ENCODE measurements at regions not wholly inside any gene's neighbourhood (a gene's known extent, or its start where the extent isn't known, plus 50 kb on each side); places are given as distances from the start of the nearest gene placed in this dataset.

DNA sequence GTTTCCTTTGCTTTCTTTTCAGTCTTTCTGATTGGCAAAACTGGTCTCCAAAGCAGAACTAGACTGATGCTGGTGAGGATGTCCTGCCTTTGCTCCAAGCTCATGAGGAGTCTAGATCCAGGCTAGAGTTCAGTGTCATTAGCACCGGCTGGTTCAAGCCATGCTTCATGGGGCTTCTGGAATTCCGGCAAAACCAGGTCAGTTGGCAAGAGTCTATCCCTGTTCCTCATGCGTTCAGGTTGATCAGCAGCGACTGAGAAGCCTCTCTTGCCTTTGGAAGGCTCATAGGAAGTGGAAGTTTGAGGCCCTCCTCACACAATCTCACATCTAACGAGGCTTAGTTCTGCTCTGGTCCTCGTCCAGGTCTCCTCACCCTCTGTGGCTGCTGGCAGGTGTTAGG, 194.3 kb downstream of the HS3ST3A1 start:
- no peak for DNase-seq (ENCODE audit: low read depth)
- TF ChIP-seq CTCF (IDR thresholded peaks at IDR 0.05; ENCODE audit: insufficient read depth, low read depth, low read length, missing control alignments): no peak
- H3K4me3 ChIP-seq (ENCODE audit: low read length): no peak overlapping the region

DNA sequence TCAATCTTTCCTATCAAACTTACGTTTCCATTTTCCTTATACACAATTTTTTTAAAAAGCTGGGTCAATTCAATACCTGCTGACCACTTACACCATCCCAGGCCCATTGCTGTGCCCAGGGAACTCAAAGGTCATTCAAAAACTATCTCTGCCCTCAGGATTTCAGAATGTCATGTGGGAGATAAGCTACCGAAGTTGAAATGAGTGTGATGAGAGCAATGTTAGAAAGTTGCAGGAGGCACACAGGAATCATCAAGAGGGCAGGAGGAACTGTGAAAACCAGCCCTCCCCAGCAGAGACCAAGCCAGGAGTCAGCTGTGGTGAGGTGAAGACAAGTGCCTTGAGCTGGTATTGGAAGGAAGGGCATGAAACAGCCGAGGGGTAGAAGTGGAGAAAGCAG, 195.9 kb downstream of the HS3ST3A1 start:
- no peak for DNase-seq (ENCODE audit: low read depth)
- TF ChIP-seq CTCF (IDR thresholded peaks at IDR 0.05; ENCODE audit: insufficient read depth, low read depth, low read length, missing control alignments): no peak

GRCh38 chr17:13405080-13405479, 196.6 kb downstream of the HS3ST3A1 start:
- no peak for TF ChIP-seq CTCF (IDR thresholded peaks at IDR 0.05; ENCODE audit: insufficient read depth, low read depth, low read length, missing control alignments)
- no peak overlapping the region for H3K4me3 ChIP-seq (ENCODE audit: low read length)
- no peak for DNase-seq (ENCODE audit: low read depth)

More for the DNA sequence above, 195.9 kb downstream of the HS3ST3A1 start:
- H3K4me3 ChIP-seq (ENCODE audit: low read length): no peak overlapping the region

DNA sequence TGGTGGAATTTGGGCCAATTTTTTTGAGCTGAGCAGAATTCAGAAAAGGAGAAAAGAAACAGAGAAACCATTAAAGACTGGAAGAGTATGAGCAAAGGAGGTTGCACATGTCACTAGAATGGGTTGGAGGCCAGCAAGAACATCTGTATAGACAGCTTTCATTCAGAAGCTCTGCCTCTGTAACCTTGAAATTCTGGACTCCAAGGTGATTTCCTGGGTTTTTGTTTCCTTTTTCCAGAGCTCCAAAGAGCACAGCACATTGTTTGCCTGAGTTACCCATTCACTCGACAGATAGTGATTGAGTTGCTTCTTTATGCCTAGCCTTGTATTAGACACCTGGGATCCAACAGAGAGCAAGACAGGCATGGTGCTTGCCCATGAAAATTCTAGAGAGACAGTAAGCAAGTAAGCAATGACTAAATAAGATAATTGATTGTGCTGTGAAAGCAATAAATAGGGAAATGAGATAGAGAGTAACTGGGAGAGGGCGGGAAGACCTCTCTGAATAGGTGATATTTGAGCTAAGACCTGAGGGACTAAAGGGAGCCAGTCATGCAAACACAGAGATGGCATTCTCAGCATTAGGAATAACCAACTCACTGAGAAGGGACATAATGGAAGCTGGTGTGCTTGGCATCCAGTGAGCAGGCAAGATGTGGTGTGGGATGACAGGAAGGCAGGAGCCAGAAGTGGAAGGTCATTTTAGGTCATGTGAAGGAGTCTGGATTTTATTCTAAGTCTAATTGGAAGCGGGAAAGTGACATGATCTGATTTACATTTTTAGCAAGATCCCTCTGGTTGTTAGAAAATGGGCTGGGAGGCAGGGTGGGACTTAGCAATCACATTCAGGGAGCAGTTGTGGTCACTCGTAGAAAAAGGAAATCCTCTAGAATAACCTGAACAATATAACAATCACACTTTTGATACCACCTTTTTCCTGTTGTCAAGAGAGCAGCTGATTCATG, 197.5 kb downstream of the HS3ST3A1 start:
- no peak for DNase-seq (ENCODE audit: low read depth)
- no peak for TF ChIP-seq CTCF (IDR thresholded peaks at IDR 0.05; ENCODE audit: insufficient read depth, low read depth, low read length, missing control alignments)
- H3K4me3 ChIP-seq (ENCODE audit: low read length): no peak overlapping the region

- TF ChIP-seq CTCF (IDR thresholded peaks at IDR 0.05; ENCODE audit: insufficient read depth, low read depth, low read length, missing control alignments): no peak
- DNase-seq (ENCODE audit: low read depth): no peak
- H3K4me3 ChIP-seq (ENCODE audit: low read length): no peak overlapping the region
These were observed 201.2 kb downstream of the HS3ST3A1 start for GRCh38 chr17:13400491-13400890.

DNA sequence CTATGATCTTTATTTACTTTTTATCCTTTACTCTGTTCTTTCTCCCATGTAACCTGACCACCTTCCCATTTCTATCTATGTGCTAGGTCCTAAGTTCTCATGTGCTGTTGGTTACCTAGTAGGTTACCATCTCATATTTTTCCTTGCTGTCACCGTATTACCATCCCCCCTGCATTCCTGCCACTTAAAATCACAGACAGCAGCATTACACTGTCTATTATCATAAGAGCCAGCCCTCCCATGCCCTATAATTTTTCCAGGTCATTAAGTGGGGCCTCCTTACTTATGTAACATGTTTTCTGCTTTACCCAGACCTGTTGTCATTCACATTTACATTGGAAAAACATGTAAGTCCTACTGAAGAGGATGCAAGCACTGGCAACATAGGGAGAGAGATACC, 202.9 kb downstream of the HS3ST3A1 start:
- no peak for TF ChIP-seq CTCF (IDR thresholded peaks at IDR 0.05; ENCODE audit: insufficient read depth, low read depth, low read length, missing control alignments)
- no peak for DNase-seq (ENCODE audit: low read depth)

DNA sequence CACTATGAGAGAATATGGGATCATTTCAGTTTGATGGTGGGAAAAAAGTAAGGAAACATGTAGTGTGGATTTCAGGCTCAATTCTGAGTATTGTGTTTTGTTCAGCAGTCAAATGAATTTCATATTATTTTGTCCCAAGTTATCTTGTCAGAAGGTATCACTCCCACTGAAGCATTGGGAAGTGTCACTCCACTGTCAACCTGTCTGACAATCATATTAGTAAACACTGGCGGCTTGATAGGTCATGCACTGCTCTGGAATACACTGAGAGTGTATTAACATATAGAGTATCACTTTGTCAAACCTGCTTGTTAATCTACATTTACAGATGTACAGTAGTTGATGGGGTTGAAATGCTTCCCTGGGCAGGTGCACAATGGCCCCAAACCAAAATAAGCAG, 203.6 kb downstream of the HS3ST3A1 start:
- no peak for TF ChIP-seq CTCF (IDR thresholded peaks at IDR 0.05; ENCODE audit: insufficient read depth, low read depth, low read length, missing control alignments)
- DNase-seq (ENCODE audit: low read depth): no peak
- H3K4me3 ChIP-seq (ENCODE audit: low read length): no peak overlapping the region

More for the DNA sequence above, 202.9 kb downstream of the HS3ST3A1 start:
- H3K4me3 ChIP-seq (ENCODE audit: low read length): no peak overlapping the region
